Small intestine (tissue), 7 donors: ENCODE measurements at regions not wholly inside any gene's neighbourhood (a gene's known extent, or its start where the extent isn't known, plus 50 kb on each side); places are given as distances from the start of the nearest gene placed in this dataset.
"Not testable (repeated sequence)": the region's sequence is repeated elsewhere in the genome, so short reads cannot be mapped to it uniquely, and the experiment has no call there.

Experiments used
- DNase-seq, 2 donors: peaks; one replicate each; pipeline versions ENCODE4 v3.0.0 to v3.0.0-alpha.2; 2013
- FAIRE-seq: peaks from 2 replicates; lab custom pipeline; 2012; peaks lifted over from hg19 to GRCh38; lab: Jason Lieb, UNC
- H3K27ac ChIP-seq, 3 donors: one replicate each; pipeline ENCODE4 v1.5.1; 2013; ENCODE audit warnings: low read length in 2 of 3, mild to moderate bottlenecking in 2 of 3, control low read depth in 1 of 3, inconsistent platforms in 1 of 3, low read depth in 1 of 3, moderate library complexity in 1 of 3
- H3K27me3 ChIP-seq, 3 donors: one replicate each; pipeline ENCODE4 v1.6.1; 2013; ENCODE audit warnings: low read length in 3 of 3, inconsistent platforms in 1 of 3; ENCODE audit not compliant: control insufficient read depth in 3 of 3, insufficient read depth in 3 of 3
- H3K36me3 ChIP-seq, 3 donors: one replicate each; pipeline ENCODE4 v1.6.1; 2013; ENCODE audit warnings: low read length in 3 of 3, inconsistent platforms in 1 of 3, low read depth in 1 of 3, mild to moderate bottlenecking in 1 of 3, moderate library complexity in 1 of 3; ENCODE audit not compliant: control insufficient read depth in 3 of 3, insufficient read depth in 2 of 3
- H3K4me1 ChIP-seq, 3 donors: one replicate each; pipeline ENCODE4 v1.6.1; 2013; ENCODE audit warnings: low read length in 2 of 3, inconsistent platforms in 1 of 3, low read depth in 1 of 3, mild to moderate bottlenecking in 1 of 3, moderate library complexity in 1 of 3; ENCODE audit not compliant: control insufficient read depth in 3 of 3, insufficient read depth in 2 of 3
- H3K4me3 ChIP-seq, 3 donors: one replicate each; pipeline ENCODE4 v1.5.1; 2013; ENCODE audit warnings: low read length in 3 of 3, control low read depth in 1 of 3, inconsistent platforms in 1 of 3, low read depth in 1 of 3, mild to moderate bottlenecking in 1 of 3, moderate library complexity in 1 of 3
- H3K9me3 ChIP-seq, 2 donors: one replicate each; pipeline ENCODE4 v1.6.1; 2013; ENCODE audit warnings: low read depth in 1 of 2, low read length in 1 of 2; ENCODE audit not compliant: control insufficient read depth in 2 of 2, insufficient read depth in 1 of 2
- WGBS, 3 donors: extraction: QIAGEN DNeasy Blood & Tissue Kit; methylation state at CpG; one replicate each; pipeline ENCODE4 v1.1.7; 2013; 5-methylcytosine and 5-hydroxymethylcytosine counted together
- donor health status: healthy with polysubstance abuse.
- donor health status: control.
- donor health status: control.
- donor health status: Bipolar disorder and iron deficiency.
- donor health status: healthy.

DNA sequence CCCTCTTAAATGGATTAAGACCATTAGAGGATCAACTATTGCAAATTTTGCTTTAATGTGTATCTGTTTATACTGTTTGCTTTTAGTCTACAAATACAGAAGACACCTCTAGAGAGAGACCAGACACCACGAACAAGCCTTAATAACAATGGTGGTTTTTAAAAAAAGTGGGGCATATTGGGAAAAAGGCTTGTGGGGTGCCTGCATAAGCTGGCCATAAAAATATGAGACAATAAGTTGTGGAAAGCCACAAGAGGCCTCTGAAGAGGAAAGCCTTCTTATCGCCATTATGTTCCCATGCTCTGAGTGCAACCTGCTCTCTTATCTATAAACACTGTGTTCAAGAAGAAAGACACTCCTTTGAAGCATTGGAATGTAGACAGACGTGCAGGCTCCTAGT is 52.0 kb upstream of the PRSS16 start:
- H3K27me3 ChIP-seq, DNase-seq, H3K4me3 ChIP-seq, FAIRE-seq, H3K4me1 ChIP-seq, H3K27ac ChIP-seq, H3K36me3 ChIP-seq, H3K9me3 ChIP-seq: not testable (repeated sequence)
- WGBS, 3 donors, result 72 to 90% (median 74%) methylated on average over 3 of the region's 3 CpGs
